Motor neuron (in vitro differentiated cells): ENCODE measurements at regions not wholly inside any gene's neighbourhood (a gene's known extent, or its start where the extent isn't known, plus 50 kb on each side); places are given as distances from the start of the nearest gene placed in this dataset.
"Not testable (repeated sequence)": the region's sequence is repeated elsewhere in the genome, so short reads cannot be mapped to it uniquely, and the experiment has no call there.

Experiments used
- ATAC-seq, 8 experiments: fragments of 200-7000 bp; cut with Tn5 transposase; replicated peaks in 6 of 8; 2 replicates each; pipeline ENCODE4 v1.8.0; 2021; ENCODE audit warnings: mild to moderate bottlenecking in 8 of 8, moderate library complexity in 8 of 8
- H3K27ac ChIP-seq, 2 donors: fragments of 250-450 bp; sonication (Bioruptor Pico); 2 replicates each; pipeline ENCODE4 v1.9.0; 2021; ENCODE audit warnings: antibody characterized with exemption in 2 of 2, mild to moderate bottlenecking in 2 of 2, moderate library complexity in 1 of 2
- H3K4me1 ChIP-seq, 2 donors: fragments of 250-450 bp; sonication (Bioruptor Pico); replicated peaks in 1 of 2; 2 replicates each; pipeline ENCODE4 v1.6.1; 2021; ENCODE audit warnings: antibody characterized with exemption in 2 of 2, mild to moderate bottlenecking in 2 of 2, moderate library complexity in 1 of 2
- H3K4me3 ChIP-seq, 5 donors: fragments of 250-450 bp; sonication (Bioruptor Pico); 2 replicates each; pipeline ENCODE4 v1.9.0; 2021; ENCODE audit warnings: antibody characterized with exemption in 5 of 5, mild to moderate bottlenecking in 5 of 5, moderate library complexity in 4 of 5
- WGBS, 10 experiments: fragments of 450-650 bp; shearing (Covaris generic); methylation state at CpG; one replicate each; pipeline ENCODE4 v1.0.0; 2022; 5-methylcytosine and 5-hydroxymethylcytosine counted together
- in situ Hi-C, 9 experiments: fragments of 400-800 bp; cut with MboI; loops; one replicate each; pipeline ENCODE4 v1.15.0; 2021; ENCODE audit warnings: low sequenced_read_pairs in 9 of 9, low pct_unique_long_range_greater_than_20kb in 2 of 9; ENCODE audit not compliant: unreplicated experiment in 9 of 9

- no peak for ATAC-seq
- in situ Hi-C loops, result loop anchor here in 4 of 9 experiments (10.0 to 25.0 kb wide), 2 partner anchors 267 to 270 kb away; no protein-coding TSS in a partner anchor
Observed at GRCh38 chr5:15004506-15004905, 132.9 kb upstream of the ANKH start.

GRCh38 chr5:15003511-15003920 lies 131.9 kb upstream of the ANKH start:
- 0 to 100% (median 54%) methylated on average over 1 to 4 of the region's 4 CpGs; no CpG with 5 or more reads in 1 of the 10 experiments for WGBS, 10 experiments
- in situ Hi-C loops, result loop anchor here in 4 of 9 experiments (10.0 to 25.0 kb wide), 2 partner anchors 266 to 269 kb away; no protein-coding TSS in a partner anchor
- Histone ChIP-seq H3K4me3 (no peak overlapping the region), H3K27ac (no peak overlapping the region), H3K4me1 (peaks cover 0 to 6% of the 10 kb centered on the region in 2 donors)
- peak; percentile 60 to 94 (median 84) for ATAC-seq

More at GRCh38 chr5:15004506-15004905, 132.9 kb upstream of the ANKH start:
- Histone ChIP-seq H3K4me3 (no peak overlapping the region), H3K27ac (no peak overlapping the region), H3K4me1 (peaks cover 0 to 11% of the 10 kb centered on the region in 2 donors)

- 0 to 88% (median 49%) methylated on average over 1 to 2 of the region's 2 CpGs; no CpG with 5 or more reads in 3 of the 10 experiments for WGBS, 10 experiments
- Histone ChIP-seq H3K27ac (no peak overlapping the region), H3K4me1 (peaks cover 0 to 1% of the 10 kb centered on the region in 2 donors), H3K4me3 (no peak overlapping the region)
- in situ Hi-C loops, result loop anchor here in 4 of 9 experiments (10.0 to 25.0 kb wide), 2 partner anchors 265 to 268 kb away; no protein-coding TSS in a partner anchor
- no peak for ATAC-seq
Observed at GRCh38 chr5:15002791-15003190, 131.2 kb upstream of the ANKH start.

GRCh38 chr5:15002173-15002572 lies 130.6 kb upstream of the ANKH start:
- no peaks in the 10 kb centered on the region for H3K4me1 ChIP-seq
- no peak for ATAC-seq
- no peak overlapping the region for H3K27ac ChIP-seq
- WGBS, 10 experiments, result 47 to 100% (median 84%) methylated on average over 1 to 9 of the region's 10 CpGs
- no peak overlapping the region for H3K4me3 ChIP-seq
- in situ Hi-C loops, result loop anchor here in 4 of 9 experiments (10.0 to 25.0 kb wide), 2 partner anchors 265 to 267 kb away; no protein-coding TSS in a partner anchor

- no peak for ATAC-seq
- no peaks in the 10 kb centered on the region for H3K4me1 ChIP-seq
- no peak overlapping the region for H3K27ac ChIP-seq
- no peak overlapping the region for H3K4me3 ChIP-seq
- 50 to 100% (median 84%) methylated on average over 1 to 2 of the region's 2 CpGs; no CpG with 5 or more reads in 2 of the 10 experiments for WGBS, 10 experiments
- in situ Hi-C loops, result loop anchor here in 4 of 9 experiments (10.0 to 25.0 kb wide), 2 partner anchors 264 to 267 kb away; no protein-coding TSS in a partner anchor
Observed at GRCh38 chr5:15001517-15001916, 129.9 kb upstream of the ANKH start.

- 50 to 100% (median 78%) methylated on average over 1 to 3 of the region's 3 CpGs; no CpG with 5 or more reads in 2 of the 10 experiments for WGBS, 10 experiments
- Histone ChIP-seq H3K4me1 (no peaks in the 10 kb centered on the region), H3K27ac (no peak overlapping the region), H3K4me3 (no peak overlapping the region)
- no peak for ATAC-seq
- in situ Hi-C loops, result loop anchor here in 2 of 9 experiments (10.0 kb wide), 1 partner anchor 264 kb away; no protein-coding TSS in a partner anchor
Observed at GRCh38 chr5:14998491-14998890, 126.9 kb upstream of the ANKH start.

GRCh38 chr5:14996997-14997396 lies 125.4 kb upstream of the ANKH start:
- Histone ChIP-seq H3K4me1 (no peaks in the 10 kb centered on the region), H3K4me3 (no peak overlapping the region), H3K27ac (no peak overlapping the region)
- ATAC-seq, result no peak
- in situ Hi-C loops, result loop anchor here in 2 of 9 experiments (10.0 kb wide), 1 partner anchor 262 kb away; no protein-coding TSS in a partner anchor
- WGBS, 10 experiments, result 14 to 81% (median 66%) methylated on average over 1 to 3 of the region's 3 CpGs; no CpG with 5 or more reads in 2 of the 10 experiments

- no peak overlapping the region for H3K27ac ChIP-seq
- H3K4me1 ChIP-seq, result no peaks in the 10 kb centered on the region
- ATAC-seq, result no peak
- WGBS, 10 experiments, result 34 to 100% (median 89%) methylated on average over 1 to 4 of the region's 4 CpGs
- no peak overlapping the region for H3K4me3 ChIP-seq
- in situ Hi-C loops, result loop anchor here in 2 of 9 experiments (10.0 kb wide), 1 partner anchor 260 kb away; no protein-coding TSS in a partner anchor
Observed at GRCh38 chr5:14995229-14995628, 123.7 kb upstream of the ANKH start.

GRCh38 chr5:14993459-14994133 lies 122.0 kb upstream of the ANKH start:
- not testable (repeated sequence) for H3K4me3 ChIP-seq, H3K4me1 ChIP-seq, ATAC-seq, H3K27ac ChIP-seq
- in situ Hi-C loops, result loop anchor here in 2 of 9 experiments (10.0 kb wide), 1 partner anchor 259 kb away; no protein-coding TSS in a partner anchor
- WGBS, 10 experiments, result 100% methylated on average over 1 to 3 of the region's 40 CpGs; no CpG with 5 or more reads in 8 of the 10 experiments

- not testable (repeated sequence) for H3K27ac ChIP-seq, H3K4me3 ChIP-seq, H3K4me1 ChIP-seq
- 14 to 95% (median 74%) methylated on average over 1 to 19 of the region's 28 CpGs for WGBS, 10 experiments
- peak in 2 of 8 experiments; percentile 39 to 47 for ATAC-seq
- in situ Hi-C loops, result loop anchor here in 2 of 9 experiments (10.0 kb wide), 1 partner anchor 258 kb away; no protein-coding TSS in a partner anchor
Observed at GRCh38 chr5:14992751-14993458, 121.3 kb upstream of the ANKH start.

GRCh38 chr5:14988223-14988622 lies 116.6 kb upstream of the ANKH start:
- no peak for ATAC-seq
- in situ Hi-C loops, result no loop called here
- H3K4me1 ChIP-seq, result no peaks in the 10 kb centered on the region
- WGBS, 10 experiments, result 40 to 100% (median 65%) methylated on average over 1 to 4 of the region's 5 CpGs; no CpG with 5 or more reads in 5 of the 10 experiments
- H3K4me3 ChIP-seq, result no peak overlapping the region
- H3K27ac ChIP-seq, result no peak overlapping the region

- no peaks in the 10 kb centered on the region for H3K4me1 ChIP-seq
- H3K27ac ChIP-seq, result no peak overlapping the region
- in situ Hi-C loops, result no loop called here
- ATAC-seq, result no peak
- no peak overlapping the region for H3K4me3 ChIP-seq
- WGBS, 10 experiments, result 88 to 100% (median 97%) methylated on average over 1 to 2 of the region's 3 CpGs; no CpG with 5 or more reads in 6 of the 10 experiments
Observed at GRCh38 chr5:14986413-14986812, 114.8 kb upstream of the ANKH start.
